Endothelial cell of umbilical vein (primary cell): ENCODE measurements at regions not wholly inside any gene's neighbourhood (a gene's known extent, or its start where the extent isn't known, plus 50 kb on each side); places are given as distances from the start of the nearest gene placed in this dataset.

Source experiments
- BruUV-seq: library from RNA; stranded (reverse); fragments of 400-500 nt; replicated peaks from 2 replicates; lab custom pipeline; 2021; lab: Mats Ljungman, UMichigan
- CTCF ChIA-PET: fragments of 300-600, 350-600 bp; sonication (Branson Sonifier 250); formaldehyde crosslinking; loops from one replicate; lab custom pipeline; 2021; ENCODE audit warnings: antibody characterized with exemption, inconsistent platforms; lab: Charles Lee
- POLR2A ChIA-PET: fragments of 300-600, 350-600 bp; sonication (Branson Sonifier 250); formaldehyde crosslinking; loops from one replicate; lab custom pipeline; 2021; ENCODE audit warnings: antibody characterized with exemption, inconsistent platforms; lab: Charles Lee
- DNase-seq: peaks from one replicate; pipeline ENCODE4 v3.0.0-alpha.2; 2011; ENCODE audit warnings: low read depth, low spot score
- FAIRE-seq: peaks from 2 replicates; lab custom pipeline; 2011; peaks lifted over from hg19 to GRCh38; lab: Jason Lieb, UNC
- H2AFZ ChIP-seq: 2 replicates; pipeline ENCODE4 v1.6.0; 2012; ENCODE audit warnings: low read depth, low read length, control low read depth, inconsistent platforms
- H3K27ac ChIP-seq: 2 replicates; pipeline ENCODE4 v1.5.1; 2011; ENCODE audit warnings: low read depth, mild to moderate bottlenecking, control low read depth, low read length, moderate library complexity; ENCODE audit not compliant: insufficient read depth
- H3K27me3 ChIP-seq, 2 experiments: 2 replicates each; pipeline versions ENCODE4 v1.6.0 to v1.6.1; 2011; ENCODE audit warnings: low read length in 2 of 2, mixed read lengths in 1 of 2; ENCODE audit not compliant: control insufficient read depth in 2 of 2, insufficient read depth in 2 of 2
- H3K36me3 ChIP-seq, 2 experiments: 2 replicates in 1 of 2; 3 replicates in 1 of 2; pipeline ENCODE4 v1.5.1; 2011; ENCODE audit warnings: low read length in 2 of 2, mild to moderate bottlenecking in 1 of 2, moderate library complexity in 1 of 2; ENCODE audit not compliant: control insufficient read depth in 2 of 2, insufficient read depth in 2 of 2; ENCODE audit errors: extremely low read depth in 1 of 2
- H3K4me1 ChIP-seq: 3 replicates; pipeline ENCODE4 v1.5.1; 2011; ENCODE audit warnings: mild to moderate bottlenecking, low read length; ENCODE audit not compliant: control insufficient read depth, insufficient read depth; ENCODE audit errors: extremely low read depth
- H3K4me2 ChIP-seq: 2 replicates; pipeline ENCODE4 v1.6.1; 2011; ENCODE audit warnings: low read length, control low read depth, mixed read lengths; ENCODE audit not compliant: insufficient read depth
- H3K4me3 ChIP-seq, 3 experiments: fragments of 200-600 bp in 1 of 3; sonication (generic), shearing (Covaris generic) in 1 of 3; replicated peaks in 1 of 3; 2 replicates each; pipeline ENCODE4 v1.5.1; 2011 to 2016; ENCODE audit warnings: control low read depth in 3 of 3, low read length in 3 of 3, mild to moderate bottlenecking in 2 of 3, inconsistent platforms in 1 of 3, low read depth in 1 of 3, moderate library complexity in 1 of 3; ENCODE audit not compliant: insufficient read depth in 1 of 3
- H3K79me2 ChIP-seq: 2 replicates; pipeline ENCODE4 v1.6.0; 2012; ENCODE audit warnings: low read length, inconsistent platforms; ENCODE audit not compliant: control insufficient read depth, insufficient read depth
- H3K9ac ChIP-seq: replicated peaks from 2 replicates; pipeline ENCODE3; 2011; ENCODE audit warnings: low read length, control low read depth; ENCODE audit not compliant: insufficient read depth; ENCODE audit errors: extremely low read depth
- H3K9me1 ChIP-seq: replicated peaks from 3 replicates; pipeline ENCODE4 v1.6.0; 2011; ENCODE audit warnings: mild to moderate bottlenecking, low read length; ENCODE audit not compliant: control insufficient read depth, insufficient read depth; ENCODE audit errors: extremely low read depth
- H3K9me3 ChIP-seq: replicated peaks from 2 replicates; pipeline ENCODE4 v1.5.1; 2012; ENCODE audit warnings: low read length, inconsistent platforms; ENCODE audit not compliant: control insufficient read depth, insufficient read depth
- H4K20me1 ChIP-seq: replicated peaks from 2 replicates; pipeline ENCODE3; 2011; ENCODE audit warnings: mild to moderate bottlenecking, low read length; ENCODE audit not compliant: control insufficient read depth, insufficient read depth; ENCODE audit errors: extremely low read depth
- CTCF ChIP-seq, 2 donors: IDR thresholded peaks; 1 replicate in 1 of 2; 2 replicates in 1 of 2; pipeline ENCODE4 v1.5.1; 2011; ENCODE audit warnings: low read length in 2 of 2, mild to moderate bottlenecking in 2 of 2, moderate library complexity in 2 of 2, control low read depth in 1 of 2, inconsistent platforms in 1 of 2, low read depth in 1 of 2; ENCODE audit not compliant: insufficient read depth in 1 of 2; ENCODE audit errors: extremely low read depth in 1 of 2
- EZH2 ChIP-seq: IDR thresholded peaks from 2 replicates; pipeline ENCODE4 v1.6.1; 2012; ENCODE audit warnings: borderline replicate concordance, low read depth, mild to moderate bottlenecking, moderate library complexity, low read length, inconsistent platforms; ENCODE audit not compliant: severe bottlenecking
- FOS ChIP-seq: IDR thresholded peaks from 2 replicates; pipeline ENCODE4 v1.6.1; 2011; ENCODE audit warnings: mild to moderate bottlenecking, low read length, moderate library complexity, borderline replicate concordance; ENCODE audit not compliant: insufficient read depth
- GATA2 ChIP-seq: IDR thresholded peaks from 2 replicates; pipeline ENCODE4 v1.7.0; 2011; ENCODE audit warnings: low read depth, mild to moderate bottlenecking, moderate library complexity, mixed read lengths, low read length; ENCODE audit not compliant: insufficient read length, insufficient read depth
- JUN ChIP-seq: IDR thresholded peaks from 2 replicates; pipeline ENCODE4 v1.6.1; 2011; ENCODE audit warnings: borderline replicate concordance, low read depth; ENCODE audit not compliant: insufficient read length, insufficient read depth
- MAX ChIP-seq: IDR thresholded peaks from 2 replicates; pipeline ENCODE4 v1.6.1; 2011; ENCODE audit not compliant: insufficient read depth, insufficient read length
- MYC ChIP-seq: IDR thresholded peaks from one replicate; pipeline ENCODE4 v1.6.1; 2011; ENCODE audit warnings: mild to moderate bottlenecking, low read depth, low read length
- POLR2A ChIP-seq: IDR thresholded peaks from 2 replicates; pipeline ENCODE4 v1.6.1; 2012; ENCODE audit warnings: low read depth, mild to moderate bottlenecking, control low read depth, low read length
- POLR2AphosphoS5 ChIP-seq: IDR thresholded peaks from 2 replicates; pipeline ENCODE4 v1.6.1; 2012; ENCODE audit warnings: low read depth, mild to moderate bottlenecking, control low read depth, low read length, moderate library complexity; ENCODE audit not compliant: insufficient read depth
- dilution Hi-C: fragments of 300-500 bp; cut with MboI; formaldehyde crosslinking; loops from one replicate; pipeline ENCODE4 v1.15.0; 2019; ENCODE audit warnings: low sequenced_read_pairs; ENCODE audit not compliant: extremely low pct_ligation_motif_present
- intact Hi-C: fragments of 100-400 bp; cut with micrococcal nuclease; formaldehyde crosslinking; loops from one replicate; pipeline ENCODE4 v1.10.0; 2022

GRCh38 chr1:178651742-178652141 is 73.3 kb upstream of the RALGPS2 start:
- intact Hi-C loops: no loop called here
- no peaks in the 10 kb centered on the region for H4K20me1 ChIP-seq
- H3K79me2 ChIP-seq: no peaks in the 10 kb centered on the region
- peaks cover 0 to 6% of the 10 kb centered on the region in 2 experiments for H3K27me3 ChIP-seq
- POLR2A ChIA-PET: no interaction called here
- DNase-seq: no peak
- H3K4me1 ChIP-seq: no peaks in the 10 kb centered on the region
- no peak overlapping the region for H3K4me3 ChIP-seq
- H3K36me3 ChIP-seq: no peaks in the 10 kb centered on the region
- dilution Hi-C loops: no loop called here
- H3K9me1 ChIP-seq: no peaks in the 10 kb centered on the region
- no TSS peak for BruUV-seq
- no peak overlapping the region for H3K27ac ChIP-seq
- no peaks in the 10 kb centered on the region for H3K9me3 ChIP-seq
- CTCF ChIA-PET: interaction anchor here (1.4 to 2.2 kb wide), 3 partner anchors 13 to 101 kb away, joined by 3 to 9 read pairs (median 4); no protein-coding TSS in a partner anchor
- TF ChIP-seq POLR2AphosphoS5: no peak
- no peak for TF ChIP-seq FOS
- TF ChIP-seq MAX: no peak
- TF ChIP-seq JUN: no peak
- no peak for TF ChIP-seq POLR2A
- TF ChIP-seq EZH2: no peak
- TF ChIP-seq GATA2: no peak
- TF ChIP-seq CTCF (IDR thresholded peaks at IDR 0.05; ENCODE audit: extremely low read depth in 1 of 2, insufficient read depth in 1 of 2, low read depth in 1 of 2, low read length in 2 of 2): no peak
- no peak for TF ChIP-seq MYC
- FAIRE-seq: no peak
- H3K9ac ChIP-seq: no peak overlapping the region
- H3K4me2 ChIP-seq: no peak overlapping the region
- no peak overlapping the region for H2AFZ ChIP-seq
